Activated CD8-positive, alpha-beta memory T cell treated with anti-CD3 and anti-CD28 coated beads, Interleukin-2, amount 50 U/mL, for 1 hour (primary cell): ENCODE measurements at regions not wholly inside any gene's neighbourhood (a gene's known extent, or its start where the extent isn't known, plus 50 kb on each side); places are given as distances from the start of the nearest gene placed in this dataset.

ENCODE experiments used
- DNase-seq: peaks from one replicate; pipeline ENCODE4 v3.0.0-alpha.2; 2020; ENCODE audit errors: extremely low read depth

DNA sequence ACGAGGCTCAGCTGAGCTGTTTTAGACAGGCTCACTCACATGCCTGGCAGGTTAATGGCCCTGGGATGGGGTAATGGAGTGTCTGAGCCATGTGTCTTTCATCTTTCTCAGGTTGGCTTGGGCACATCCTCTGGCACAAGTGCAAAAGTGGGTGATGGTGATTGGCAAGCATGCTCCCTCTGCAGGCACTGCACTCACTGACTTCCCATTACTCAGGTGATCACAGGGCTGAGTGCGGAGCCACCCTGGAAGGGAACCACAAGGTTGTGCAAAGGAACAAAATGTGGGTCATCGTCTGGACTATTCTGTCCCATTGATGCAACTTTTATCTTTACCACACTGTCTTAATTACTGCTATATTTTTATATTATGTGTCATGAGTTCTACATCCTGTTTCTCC, 244.1 kb upstream of the AKR1E2 start:
- DNase-seq: no peak

DNA sequence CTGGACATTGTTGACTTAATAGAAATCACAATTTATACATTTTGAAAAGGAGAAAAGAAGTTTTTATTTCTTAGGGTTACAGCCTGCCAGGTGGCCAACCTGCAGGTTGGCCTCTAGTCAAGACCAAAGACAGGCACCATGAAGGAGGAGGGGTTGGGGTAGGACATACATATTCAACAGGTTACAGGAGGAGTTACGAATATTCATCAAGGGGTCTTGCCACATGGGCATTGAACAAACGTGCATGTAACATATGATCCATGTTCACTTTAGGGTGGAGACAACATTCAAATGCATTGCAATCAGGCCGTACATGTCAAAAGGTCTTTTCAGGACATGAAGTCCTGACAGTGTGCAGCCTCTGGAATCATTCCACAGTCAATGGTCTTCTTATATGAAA, 246.2 kb upstream of the AKR1E2 start:
- no peak for DNase-seq

DNA sequence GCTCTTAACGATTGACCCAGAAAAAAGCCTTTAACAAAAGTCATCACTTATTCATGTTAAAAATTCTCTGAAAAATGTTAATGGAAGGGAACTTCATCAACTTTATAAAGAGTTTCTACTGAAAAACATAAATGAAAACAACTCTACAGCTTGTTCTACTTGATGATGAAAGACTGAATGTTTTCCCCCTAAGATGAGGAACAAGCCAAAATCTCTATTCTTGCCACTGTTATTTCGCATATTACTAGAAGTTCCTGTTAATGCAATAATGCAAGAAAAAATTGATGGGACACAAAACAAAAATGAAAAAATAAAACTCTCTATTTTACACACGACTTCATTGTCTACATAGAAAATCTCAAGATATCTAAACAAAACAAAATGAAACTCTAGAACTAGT, 249.8 kb upstream of the AKR1E2 start:
- DNase-seq: no peak

DNA sequence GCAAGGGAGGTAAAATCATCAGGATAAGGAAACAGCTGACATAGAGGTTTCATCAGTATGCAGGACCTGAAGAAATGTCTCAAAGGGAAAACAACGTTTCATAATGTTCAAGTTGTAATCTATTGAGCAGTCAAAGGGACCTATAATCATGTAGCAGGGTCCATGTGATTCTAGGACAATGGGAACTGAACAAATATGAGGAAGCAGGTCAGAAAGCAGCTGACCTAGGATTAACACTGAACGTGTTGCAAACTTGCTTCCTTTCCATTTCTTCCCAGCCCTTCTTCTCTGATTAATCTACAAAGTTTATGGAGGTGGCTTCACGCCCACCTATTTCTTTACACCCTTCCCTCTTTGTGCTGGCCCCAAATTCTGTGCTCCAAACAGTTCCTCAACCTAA, 256.9 kb upstream of the AKR1E2 start:
- DNase-seq: no peak

DNA sequence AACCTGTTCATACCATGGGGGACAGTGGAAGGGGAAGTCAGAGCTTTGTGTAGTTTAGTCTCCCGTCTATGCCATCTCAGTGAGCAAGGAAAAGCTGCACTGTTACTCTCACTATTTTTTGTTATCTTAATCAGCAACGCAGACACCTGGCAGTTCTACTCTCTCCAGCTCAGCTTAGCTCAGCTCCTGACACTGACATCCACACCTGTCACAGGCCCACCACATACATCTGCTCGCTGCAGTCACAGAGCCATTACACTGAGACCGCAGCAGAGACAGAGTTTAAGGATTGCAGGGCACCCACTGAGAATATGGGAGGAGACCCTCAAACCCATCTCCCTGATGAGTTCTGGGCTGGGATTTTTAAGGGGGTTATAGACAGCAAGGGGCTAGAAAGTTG, 257.3 kb upstream of the AKR1E2 start:
- DNase-seq: no peak

DNA sequence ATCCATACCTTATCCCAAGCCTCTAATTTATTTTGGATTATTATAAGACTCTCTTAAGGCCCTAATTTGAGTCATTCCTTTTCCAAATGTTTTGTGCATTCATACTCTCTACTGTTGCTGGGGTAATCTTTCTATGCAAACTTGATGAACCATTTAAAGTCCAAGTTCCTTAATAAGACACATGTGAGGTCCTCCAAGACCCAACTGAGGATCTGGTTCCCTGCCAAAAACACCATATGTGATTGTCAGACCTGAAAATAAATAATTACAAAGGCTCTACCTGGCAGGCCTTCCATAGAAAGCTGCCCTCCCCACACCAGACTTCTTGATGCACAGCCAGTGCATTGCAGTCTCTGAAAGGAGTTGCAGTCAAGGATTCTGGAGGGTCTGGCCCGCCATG, 257.9 kb upstream of the AKR1E2 start:
- DNase-seq: no peak

DNA sequence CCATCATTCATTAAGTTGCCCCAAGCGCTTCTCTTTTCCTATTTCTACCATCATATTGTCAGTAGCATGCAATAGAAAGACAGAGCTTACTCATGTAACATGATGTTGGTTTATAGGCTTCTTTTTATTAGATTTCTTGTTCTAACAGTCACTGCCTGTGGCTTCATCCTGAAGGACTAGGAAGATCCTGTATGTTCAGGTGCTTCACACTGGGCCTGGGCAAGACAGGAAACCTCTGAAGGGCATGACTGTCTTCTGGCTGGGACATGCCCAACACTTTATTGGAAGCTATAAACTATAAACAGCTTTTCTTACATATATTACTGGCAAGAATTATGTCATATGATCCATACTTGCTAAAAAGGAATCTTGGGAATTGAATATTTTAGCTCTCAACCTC, 258.4 kb upstream of the AKR1E2 start:
- no peak for DNase-seq

DNA sequence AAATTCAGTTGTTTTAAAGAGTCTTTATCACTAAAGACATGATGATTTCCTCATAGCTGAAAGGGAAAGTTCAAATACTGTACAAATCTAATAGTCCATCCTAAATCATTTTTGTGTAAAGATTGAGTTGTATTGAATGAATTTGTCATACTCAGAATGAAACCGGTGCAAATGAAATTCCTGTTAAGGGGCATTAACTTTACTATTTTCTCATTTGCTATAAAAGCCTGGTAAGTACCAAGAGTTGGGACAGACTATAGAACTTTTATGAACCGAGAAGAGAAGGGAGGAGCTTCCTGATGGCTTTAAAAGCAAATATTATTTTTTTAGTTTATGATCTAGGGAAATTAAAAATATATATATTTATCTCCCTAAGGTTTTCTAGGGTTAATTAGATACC, 260.0 kb upstream of the AKR1E2 start:
- no peak for DNase-seq

DNA sequence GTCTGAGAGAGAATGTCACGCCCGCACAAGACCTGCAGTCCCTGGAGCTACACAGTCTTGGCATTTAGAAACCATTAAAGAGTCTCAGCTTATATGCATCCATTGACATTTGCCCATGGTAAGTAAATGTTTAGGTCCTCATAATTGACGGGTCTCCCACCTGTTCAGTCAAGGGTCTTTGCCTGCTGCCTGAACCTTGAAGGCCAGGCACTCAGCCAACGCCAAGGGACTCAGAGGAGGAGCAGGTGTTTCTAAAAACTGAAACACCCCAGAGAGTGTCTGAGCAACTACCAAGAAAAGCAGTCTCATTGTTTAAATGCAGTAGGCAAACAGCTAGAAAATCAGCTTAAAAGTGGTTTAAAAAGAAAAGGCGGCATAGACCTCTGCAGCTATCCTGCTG, 264.7 kb upstream of the AKR1E2 start:
- DNase-seq: no peak

DNA sequence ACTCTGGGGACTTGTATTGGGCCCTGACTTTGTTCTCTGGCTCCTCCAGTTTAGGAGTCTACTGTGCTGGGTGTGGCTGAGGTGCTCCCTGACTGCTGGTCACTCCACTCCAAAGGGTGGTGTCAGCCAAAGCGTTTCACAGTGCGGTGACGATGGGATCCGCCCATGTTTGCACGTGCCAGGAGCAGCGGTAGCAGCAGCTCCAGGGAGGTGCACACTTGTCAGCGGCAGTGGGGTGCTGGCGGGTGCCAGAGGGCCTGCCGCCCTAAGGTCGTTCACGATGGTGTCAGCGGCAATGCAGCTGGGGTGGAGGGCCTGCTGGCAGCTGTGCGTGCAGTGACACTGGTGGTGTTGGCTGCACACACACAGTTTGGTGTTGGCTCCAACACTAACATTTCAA, 268.5 kb upstream of the AKR1E2 start:
- DNase-seq: no peak

DNA sequence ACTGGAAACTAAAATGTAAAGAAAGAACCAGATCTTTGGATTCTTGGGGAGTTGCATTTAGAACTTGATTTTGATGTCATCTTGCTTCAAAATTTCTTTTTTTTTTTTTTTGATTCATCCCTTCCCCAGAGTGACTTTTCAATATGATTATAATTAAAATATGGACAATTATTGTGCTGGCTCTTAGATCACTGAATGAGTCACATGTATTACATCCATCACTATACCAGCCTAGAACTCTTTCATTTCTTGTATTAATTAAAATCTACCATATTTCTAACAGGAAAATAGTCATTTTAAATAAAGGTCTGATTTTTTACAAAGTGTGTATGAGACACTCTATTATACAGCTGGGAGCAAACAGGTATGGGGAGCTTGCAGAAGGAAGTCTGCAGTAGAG, 269.5 kb upstream of the AKR1E2 start:
- no peak for DNase-seq

DNA sequence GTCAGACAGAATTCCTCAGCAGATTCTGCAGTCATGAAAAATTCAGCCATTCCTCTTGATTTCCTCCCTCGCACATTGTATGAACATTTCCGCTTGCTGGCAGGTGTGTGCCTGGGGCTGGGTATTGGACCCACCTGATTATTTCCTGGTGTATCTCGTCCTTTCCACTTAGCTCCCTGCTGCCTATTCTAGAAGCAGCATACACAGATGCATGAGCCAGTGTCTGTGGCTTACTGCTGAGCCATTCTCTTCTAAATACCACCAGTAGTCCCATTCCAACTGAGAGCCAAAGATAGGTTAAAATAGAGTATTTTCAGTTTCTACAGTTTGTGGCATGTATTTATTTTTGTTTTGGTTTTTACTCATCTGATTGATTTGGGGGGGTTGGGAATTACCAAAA, 270.1 kb upstream of the AKR1E2 start:
- DNase-seq: no peak

DNA sequence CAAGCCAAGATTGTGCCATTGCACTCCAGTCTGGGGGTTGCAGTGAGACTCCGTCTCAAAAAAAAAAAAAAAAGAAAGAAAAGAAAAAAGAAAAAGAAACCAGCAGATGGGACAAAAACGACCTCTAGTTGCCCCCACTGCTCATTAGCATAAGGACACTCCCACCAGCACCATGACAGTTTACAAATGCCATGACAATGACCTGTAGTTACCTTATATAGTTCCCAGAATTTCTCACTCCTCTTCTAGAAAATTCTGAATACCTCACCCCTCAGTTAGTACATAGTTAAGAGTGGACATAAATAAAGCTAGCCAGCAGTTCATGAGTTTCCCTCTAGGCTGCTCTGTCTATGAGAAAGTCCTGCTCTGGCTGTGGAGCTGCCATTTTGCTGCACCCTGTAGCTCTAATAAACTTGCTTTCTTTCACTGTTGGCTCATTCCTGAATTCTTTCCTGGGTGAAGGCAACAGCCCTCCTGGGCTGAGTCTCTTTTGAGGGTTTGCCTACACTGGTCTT, 276.8 kb upstream of the AKR1E2 start:
- no peak for DNase-seq

DNA sequence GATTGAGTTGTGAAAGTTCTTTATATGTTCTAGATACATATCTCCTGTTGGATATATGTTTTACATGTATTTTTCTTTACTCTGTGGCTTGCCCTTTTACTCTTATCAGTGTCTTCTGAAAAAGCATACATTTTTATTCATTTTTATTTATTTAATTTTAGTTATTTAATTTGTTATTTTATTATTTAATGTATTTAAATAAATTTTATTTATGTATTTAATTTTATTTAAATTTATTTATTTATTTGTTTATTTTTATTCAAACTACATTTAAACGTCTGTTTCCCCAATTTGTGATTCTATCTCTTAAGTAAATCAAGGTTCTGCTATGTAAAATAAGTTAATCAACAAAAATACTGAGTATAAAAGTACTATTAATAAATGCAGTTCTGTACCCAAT, 279.1 kb upstream of the AKR1E2 start:
- DNase-seq: no peak

DNA sequence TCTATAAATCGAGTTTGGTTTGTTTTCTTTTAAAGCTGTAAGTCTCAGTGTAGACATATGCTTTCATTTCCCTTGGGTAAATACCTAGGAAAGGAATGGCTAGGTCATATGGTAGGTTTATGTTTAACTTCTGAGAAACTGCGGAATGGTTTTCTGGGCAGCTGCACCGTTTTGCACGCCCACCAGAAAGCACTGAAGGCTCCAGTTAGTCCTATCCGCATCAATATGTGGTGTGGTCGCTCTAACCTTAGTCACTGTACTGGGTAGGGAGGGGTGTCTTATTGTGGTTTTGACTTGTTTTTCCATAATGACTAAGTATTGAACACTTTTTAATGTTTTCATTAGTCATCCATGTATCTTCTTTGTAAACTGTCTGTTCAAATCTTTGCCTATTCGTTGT, 279.5 kb upstream of the AKR1E2 start:
- DNase-seq: no peak

DNA sequence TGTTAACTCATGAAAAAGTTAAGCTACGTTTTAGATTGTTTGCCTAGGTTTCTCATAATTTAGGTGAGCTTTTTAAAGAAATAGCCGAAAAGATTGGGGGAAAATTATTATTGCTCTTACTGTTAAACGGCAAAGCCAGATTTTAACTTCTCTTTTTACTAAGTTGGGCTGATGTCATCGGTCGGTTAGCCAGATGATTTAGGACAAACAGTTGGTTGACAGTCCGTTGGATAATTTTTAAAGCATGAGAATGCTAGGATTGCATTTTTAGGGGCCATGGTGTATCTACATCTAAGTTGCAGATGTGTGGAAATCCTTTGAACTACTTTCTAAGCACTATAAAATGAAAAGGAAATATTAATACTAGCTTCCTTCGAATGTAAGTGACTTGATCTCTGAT, 280.9 kb upstream of the AKR1E2 start:
- DNase-seq: no peak

DNA sequence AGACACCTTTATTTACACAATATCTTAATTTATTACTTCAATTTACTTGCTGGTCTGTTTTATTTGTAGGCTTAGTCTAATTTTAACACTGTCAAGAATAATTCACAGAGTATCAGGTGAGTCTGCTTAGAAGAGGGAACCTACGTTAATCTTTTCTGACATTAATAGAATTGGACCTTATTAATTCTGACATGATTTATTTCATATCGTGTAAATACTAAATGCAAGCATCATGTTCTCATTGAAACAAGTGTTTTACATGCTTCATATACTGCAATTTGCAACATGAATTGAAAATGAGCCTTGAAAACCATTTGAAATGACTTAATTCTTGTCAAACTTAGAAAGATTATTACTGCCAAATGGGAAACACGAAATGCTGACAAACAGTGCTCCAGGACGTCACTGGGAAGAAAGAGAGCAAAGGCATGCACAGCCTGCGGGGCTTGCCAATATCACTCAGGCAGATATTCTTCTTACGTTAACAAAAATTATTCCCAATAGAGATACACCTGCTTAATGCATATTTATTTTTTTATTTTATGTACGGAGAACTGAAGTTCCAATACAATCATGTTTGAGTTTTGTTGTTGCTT, 282.0 kb upstream of the AKR1E2 start:
- no peak for DNase-seq

DNA sequence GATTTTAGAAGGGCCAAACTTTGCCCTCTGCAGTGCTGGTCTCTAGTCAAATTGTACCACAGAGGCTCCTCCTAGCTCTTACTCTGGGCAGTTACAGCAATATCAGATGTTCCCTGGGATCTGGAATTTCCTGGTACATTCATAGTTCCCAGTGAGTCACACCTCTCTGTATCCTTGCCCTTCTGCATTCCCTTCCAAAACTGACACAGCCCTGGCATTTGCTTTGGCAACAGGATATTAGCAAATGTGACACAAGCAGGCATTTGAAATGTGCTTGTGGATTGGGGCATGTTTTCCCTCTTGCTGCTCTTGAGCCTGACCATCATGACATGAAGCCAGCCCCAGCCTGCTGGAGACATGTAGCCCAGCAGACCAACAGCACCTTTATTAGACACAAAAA, 284.7 kb upstream of the AKR1E2 start:
- no peak for DNase-seq

DNA sequence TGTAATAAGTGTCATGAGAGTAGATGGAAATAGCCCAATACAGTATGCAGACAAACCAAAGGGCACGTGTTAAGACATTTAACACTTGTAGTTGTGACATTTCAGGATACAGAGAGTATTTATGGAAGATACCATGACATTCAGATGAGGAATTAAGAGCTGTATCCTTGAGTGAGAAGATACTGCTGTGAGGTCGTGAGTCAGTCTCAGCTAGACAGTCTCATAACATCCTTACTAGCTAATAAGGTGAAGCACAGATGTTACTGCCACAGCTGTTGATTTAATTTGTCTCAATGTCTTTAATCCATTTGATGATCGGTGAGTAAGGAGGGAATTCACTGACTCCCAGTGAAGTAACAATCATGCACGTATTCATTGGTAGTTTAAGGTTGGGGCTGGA, 288.0 kb upstream of the AKR1E2 start:
- DNase-seq: no peak

DNA sequence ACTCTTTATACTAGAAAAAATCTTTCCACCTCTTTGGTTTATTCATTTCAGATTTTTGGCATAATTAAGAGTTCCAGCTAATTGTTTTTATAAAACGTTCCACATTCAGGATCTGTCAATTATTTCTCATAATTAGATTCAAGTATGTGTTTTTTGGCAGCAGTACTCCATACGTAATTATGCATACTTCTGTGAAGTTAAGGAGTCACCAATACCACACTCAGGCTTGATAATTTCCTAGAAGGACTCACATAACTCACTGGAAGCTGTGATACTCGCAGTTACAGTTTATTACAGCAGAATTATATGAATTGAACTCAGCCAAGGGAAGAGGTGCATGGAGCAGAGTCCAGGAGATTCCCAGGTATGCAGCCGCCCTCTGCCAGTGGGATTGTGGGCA, 290.5 kb upstream of the AKR1E2 start:
- DNase-seq: no peak

DNA sequence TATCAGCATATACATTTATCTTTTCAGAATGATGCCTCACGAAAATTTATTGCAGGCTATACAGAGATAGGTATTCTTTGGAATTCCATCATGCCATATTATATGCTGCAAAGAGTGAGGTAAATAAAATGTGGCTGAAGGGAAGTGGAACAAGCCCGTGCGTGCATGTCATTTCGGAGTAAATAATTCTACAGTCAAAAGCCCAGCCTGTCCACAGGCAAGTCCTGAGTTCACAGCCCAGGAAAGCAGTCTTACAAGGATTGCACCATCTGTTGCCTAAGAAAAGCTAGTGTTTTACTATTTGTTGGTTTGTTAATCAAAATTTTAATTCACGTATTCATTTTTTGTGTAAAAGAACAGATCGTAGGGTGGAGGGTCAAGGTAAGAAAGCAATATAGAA, 292.4 kb upstream of the AKR1E2 start:
- DNase-seq: no peak

DNA sequence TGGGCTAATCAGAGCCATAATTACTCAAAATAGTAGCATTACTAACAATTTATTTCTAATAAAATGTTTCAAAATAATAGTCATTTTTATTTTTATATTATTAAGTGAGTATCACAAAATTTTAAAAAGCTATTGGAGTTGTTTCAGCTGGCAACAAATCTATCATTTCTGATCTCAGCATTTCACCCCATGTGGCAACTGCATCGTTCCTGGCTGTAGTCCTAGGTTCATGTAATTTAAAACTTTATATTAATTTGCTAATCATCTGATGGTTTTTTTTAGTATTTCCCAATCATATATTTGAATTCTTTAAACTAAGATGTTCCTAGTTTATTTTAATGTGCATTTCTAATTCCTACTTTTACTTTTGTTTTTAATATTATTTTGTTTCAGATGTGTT, 293.0 kb upstream of the AKR1E2 start:
- DNase-seq: no peak

DNA sequence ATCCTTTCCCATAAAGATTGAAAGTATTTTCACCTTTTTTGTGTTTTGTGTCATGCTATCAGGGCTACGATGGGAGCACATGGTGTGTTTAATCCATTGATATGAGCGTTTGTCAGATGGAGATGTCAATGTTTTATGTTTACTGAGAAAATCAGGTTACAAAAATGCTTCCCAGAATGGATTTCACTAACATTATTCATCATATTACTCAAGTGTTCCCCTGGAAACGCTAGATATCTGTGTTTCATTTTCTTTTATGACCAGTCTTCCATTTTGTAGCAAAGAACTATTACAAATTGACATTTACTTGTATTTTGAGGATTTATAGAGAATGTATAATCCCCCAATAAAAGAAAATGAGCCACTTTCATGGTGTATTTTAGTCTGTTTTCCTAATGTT, 293.5 kb upstream of the AKR1E2 start:
- no peak for DNase-seq

DNA sequence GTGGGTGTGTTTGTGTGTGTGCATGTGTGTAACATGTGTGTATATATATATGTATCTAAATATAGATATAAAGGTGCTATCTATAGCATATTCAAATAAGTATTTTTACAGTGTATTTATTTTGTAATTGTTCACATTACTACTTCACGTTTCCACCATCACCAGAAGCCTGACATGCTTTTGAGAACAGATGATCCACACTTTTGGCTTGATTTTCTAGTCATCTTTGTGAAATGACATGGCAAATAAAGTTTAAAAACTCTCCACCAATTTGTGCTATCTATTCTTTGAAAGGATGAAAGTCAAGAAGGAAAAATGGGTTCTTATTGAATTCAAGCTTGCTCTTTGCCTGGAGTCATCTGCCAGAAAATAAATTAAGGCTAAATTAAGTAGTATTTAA, 294.0 kb upstream of the AKR1E2 start:
- DNase-seq: no peak

DNA sequence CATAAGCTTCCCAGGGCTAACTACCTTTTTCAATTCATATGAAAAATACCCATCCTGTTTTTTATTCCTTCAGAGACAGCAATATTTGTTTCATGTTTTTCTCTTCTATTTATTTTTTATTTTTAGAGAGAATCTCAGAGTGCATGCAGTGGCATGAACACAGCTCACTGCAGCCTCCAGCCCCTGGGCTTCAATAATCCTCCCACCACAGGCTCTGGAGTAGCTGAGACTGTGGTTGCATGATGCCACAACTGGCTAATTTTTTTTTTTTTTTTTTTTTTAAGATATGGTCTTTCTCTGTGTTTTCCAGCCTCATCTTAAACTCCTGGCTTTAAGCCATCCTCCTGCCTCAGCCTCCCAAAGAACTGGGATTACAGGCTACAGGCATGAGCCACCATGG, 296.7 kb upstream of the AKR1E2 start:
- DNase-seq: no peak
